GM21367 (cell line): ENCODE measurements at regions not wholly inside any gene's neighbourhood (a gene's known extent, or its start where the extent isn't known, plus 50 kb on each side); places are given as distances from the start of the nearest gene placed in this dataset.
"Not testable (repeated sequence)": the region's sequence is repeated elsewhere in the genome, so short reads cannot be mapped to it uniquely, and the experiment has no call there.

Experiments
- ATAC-seq: cut with Tn5 transposase; IDR thresholded peaks from one replicate; pipeline ENCODE4 v1.9.1; 2021; ENCODE audit not compliant: unreplicated experiment

DNA sequence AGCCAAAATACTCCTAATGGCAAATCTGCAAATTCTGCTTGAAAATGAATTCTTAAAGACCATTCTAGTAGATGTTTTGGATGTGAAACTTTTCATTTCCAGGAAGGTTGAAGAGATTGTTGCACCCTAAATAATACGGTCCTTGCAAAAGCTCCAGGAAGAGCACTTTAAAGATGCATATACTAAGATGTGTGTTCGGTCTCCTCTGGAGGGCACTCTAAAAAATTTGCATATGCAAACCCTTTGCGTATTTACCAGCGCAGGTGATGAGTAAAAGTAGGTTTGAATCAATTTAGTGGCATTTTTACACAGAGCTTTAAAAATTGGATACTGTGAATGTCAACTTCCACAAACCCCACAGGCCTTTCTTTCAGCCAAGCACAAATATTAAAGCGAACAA lies 378.1 kb upstream of the SORCS1 start:
- ATAC-seq = no peak

DNA sequence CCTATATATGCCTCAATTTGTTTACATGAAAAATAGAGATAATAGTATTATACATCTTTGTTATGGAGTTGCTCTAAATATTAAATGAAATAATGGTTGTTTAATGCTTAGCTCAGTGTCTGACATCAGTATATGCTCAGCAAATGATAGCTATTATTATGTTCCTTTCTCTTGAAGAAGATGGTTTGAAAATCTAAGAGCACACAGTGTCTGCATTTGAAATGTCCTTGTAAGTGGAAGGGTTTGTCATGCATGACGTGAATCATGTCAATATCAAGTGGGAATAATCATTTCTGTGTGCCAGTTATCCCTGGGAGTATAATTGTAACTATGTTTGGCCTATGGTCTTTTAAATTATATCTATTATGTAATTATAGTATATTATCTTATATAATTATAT lies 377.5 kb upstream of the SORCS1 start:
- no peak for ATAC-seq

DNA sequence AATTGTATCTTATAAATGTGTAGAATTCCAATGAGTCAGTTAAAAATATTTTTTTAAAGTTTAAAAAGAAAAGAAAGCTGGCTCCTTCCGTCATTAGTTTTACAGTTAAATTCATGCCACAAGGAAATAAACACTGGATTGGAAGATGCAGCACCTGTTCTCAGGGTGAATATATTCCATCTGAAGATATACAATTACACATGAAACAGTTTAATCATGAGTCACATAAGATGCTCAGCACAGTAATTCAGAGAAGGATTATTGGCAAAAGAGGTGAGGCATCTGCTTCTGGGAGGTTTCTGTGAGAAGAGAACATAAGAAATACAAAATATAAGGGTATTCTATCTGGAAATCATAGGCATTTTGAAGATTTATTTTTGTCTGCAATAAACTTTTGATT lies 376.5 kb upstream of the SORCS1 start:
- ATAC-seq = no peak

DNA sequence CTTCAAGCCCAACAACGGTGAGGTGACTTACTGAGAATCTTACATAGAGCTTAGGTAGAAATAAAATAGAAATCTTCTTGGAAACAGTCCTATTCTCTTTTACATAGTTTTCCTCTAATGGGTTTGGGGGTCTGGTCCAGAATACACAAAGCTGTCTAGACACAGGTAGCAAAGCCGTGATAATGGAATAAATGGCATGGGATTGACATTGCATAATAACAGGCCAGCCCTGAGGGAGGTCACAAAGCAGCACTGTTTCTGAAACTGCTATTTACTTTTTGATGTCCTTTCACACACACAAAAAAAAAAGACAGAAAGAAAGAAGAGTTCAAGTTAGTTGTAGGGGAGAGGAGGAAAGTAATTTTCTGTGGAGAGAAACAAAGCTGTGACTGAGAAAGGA lies 364.8 kb upstream of the SORCS1 start:
- ATAC-seq = no peak

DNA sequence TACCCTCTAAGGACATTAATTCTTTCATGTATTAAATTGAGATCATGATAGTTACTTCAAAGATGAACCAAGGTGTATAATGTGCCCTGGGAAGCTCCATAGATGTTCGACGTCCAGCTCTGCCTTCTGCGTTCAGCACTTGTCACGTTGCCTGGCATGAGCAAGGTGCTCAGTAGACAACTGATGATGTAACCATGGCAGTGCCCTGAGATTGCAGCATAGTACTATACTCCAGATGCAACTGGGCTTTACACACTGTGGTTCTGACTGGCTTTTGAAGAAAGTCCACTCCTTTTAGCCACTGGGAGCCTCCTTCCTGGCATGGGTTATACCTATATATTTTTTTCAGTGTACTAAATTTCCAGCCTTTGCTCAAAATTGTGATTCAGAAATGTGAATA lies 355.8 kb upstream of the SORCS1 start:
- no peak for ATAC-seq

DNA sequence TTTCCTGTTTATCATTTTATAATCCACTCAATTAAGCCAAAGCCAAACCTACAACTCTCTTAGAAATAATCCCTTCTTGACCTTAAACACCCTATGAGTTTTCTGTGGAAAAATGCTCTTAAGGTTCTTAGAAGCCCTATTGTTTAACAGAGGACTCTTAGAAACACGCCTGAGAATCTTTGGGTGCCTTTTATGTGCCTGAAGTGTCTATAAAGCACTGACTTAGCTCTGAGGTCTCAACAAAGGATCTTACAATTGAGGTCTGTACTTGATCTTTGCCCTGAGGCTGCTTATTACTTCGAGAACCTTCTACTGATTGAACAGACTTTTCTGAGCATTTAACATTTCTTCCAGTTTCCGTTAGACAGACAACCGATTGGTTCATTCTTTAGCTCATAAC lies 353.3 kb upstream of the SORCS1 start:
- no peak for ATAC-seq

DNA sequence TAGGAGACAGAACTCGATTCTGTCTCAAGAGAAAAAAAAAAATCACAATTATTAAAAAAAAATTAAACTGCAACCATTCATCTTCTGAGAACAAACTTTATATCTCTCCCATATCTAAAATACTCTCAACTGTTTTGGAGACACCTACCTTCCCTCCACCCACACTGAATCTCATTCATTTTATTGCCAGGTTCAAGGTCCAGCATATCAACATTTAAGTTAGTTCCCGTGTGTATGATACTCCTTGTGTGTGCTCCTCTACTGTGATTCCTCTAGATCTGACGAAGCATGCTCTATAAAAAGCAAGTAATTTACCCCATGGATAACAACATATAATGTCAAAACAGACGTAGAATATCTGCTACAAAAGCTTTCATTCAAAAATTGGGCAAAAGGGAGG lies 351.8 kb upstream of the SORCS1 start:
- ATAC-seq = no peak

DNA sequence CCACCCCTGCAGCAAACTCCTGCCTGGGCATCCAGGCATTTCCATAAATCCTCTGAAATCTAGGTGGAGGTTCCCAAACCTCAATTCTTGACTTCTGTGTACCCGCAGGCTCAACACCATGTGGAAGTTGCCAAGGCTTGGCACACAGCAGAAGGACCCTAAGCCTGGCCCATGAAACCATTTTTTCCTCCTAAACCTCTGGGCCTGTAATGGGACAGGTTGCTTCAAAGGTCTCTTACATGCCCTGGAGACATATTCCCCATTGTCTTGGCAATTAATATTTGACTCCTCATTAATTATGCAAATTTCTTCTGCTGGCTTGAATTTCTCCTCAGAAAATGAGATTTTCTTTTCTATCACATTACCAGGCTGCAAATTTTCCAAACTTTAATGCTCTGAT lies 339.5 kb upstream of the SORCS1 start:
- ATAC-seq = not testable (repeated sequence)

DNA sequence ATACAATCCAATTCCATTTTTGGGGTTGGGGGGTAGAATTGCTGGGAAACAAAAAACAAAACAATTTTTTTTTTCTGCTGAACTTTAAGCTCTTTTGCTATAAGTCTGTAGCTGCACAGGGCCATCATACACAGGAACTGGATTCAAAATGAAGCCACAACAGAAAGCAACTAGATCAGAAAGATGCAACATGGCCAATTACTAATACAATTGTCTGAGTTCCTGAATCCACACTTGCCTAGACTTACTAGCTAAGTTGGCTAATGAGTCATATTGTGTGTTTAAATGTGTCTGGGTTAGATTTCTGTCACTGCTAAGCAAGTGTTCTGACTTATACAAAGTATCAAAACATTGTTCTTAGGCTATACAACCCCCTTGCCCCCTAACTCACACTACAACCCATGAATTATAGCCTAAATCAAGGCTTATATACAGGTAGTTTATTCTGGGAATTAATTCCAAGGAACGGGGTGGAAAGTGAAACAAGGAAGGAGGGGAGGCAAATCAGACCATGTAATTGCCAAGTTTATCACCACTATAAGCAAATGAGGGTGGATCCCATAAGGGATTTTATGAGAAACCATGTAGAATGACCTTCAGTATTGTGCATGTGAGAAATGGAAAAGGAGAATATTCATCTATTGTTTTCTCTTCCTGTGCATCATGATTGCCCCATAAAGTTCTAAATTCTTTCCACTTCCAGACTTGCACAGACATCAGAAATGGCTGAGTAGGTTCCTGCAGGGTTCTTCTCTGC lies 337.9 kb upstream of the SORCS1 start:
- ATAC-seq = no peak

DNA sequence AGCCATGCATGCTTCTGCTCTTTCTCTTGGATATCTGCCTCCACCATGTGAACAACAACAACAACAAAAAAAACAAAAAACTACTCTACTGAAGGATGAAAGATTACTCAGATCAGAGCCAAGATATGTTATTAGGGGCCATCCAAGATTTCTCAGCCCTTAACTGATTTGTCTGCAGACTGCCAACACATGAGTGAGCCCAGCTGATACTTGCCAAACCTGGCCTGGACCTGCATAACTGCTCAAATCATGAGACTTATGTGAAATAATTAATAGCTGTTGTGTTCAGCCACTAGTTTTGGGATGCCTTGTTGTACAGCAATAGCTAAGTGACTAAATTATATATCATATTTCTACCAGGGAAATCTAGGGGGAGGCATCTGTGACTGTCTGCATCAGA lies 334.5 kb upstream of the SORCS1 start:
- no peak for ATAC-seq

DNA sequence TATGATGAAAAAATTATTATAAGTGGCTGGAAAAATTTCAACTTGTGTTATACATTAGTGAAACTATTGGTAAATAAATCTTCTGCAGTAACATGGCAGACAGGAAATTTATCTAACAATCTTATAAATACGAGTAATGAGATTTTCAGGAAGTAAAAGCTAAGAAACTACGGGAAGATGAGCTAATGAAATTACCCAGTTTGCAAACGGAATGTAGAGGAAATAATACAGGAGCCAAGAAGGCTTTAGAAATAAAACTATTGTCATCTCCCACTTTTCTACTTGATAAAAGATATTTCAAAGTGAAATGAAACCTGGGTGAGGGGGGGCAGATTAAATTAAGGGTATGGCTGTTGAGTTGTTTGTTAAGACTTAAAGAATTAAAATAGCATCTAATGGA lies 332.5 kb upstream of the SORCS1 start:
- no peak for ATAC-seq

DNA sequence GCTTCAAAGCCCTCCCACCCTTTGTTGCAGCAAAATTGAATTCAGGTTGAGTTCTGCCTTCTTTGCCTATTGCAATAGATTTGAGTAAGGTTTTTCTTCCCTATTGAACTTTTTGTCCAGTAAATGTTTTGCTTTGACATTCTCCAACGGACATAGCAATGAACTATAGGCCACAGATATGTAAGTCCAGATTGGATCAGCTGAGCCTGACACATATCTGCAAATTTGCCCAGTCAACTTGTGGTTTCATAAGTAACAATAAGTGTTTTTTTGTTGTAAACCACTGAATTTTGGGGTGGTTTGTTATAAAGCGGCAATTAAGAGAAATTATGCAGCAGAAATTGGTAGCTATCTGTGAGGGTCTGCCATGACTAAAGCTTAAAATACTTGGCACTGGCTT lies 332.1 kb upstream of the SORCS1 start:
- no peak for ATAC-seq

DNA sequence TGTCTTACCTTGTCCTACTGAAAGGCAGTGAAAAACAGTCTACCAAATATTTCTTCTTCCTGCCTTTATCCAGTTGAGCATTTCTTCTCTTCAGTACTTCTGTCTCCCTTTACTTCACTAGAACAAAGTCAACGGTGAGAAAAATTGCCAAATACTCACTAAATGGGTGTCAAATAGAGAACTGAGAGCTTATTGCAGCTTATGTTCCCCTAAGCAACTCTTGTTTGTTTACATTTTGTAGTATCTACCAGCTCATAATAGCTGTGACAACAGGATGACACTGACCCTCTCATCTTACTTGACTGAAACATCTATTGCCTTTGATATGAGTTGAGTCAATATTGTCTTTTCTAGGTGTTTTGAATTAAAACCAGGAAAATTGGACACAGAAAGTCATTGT lies 327.9 kb upstream of the SORCS1 start:
- no peak for ATAC-seq

DNA sequence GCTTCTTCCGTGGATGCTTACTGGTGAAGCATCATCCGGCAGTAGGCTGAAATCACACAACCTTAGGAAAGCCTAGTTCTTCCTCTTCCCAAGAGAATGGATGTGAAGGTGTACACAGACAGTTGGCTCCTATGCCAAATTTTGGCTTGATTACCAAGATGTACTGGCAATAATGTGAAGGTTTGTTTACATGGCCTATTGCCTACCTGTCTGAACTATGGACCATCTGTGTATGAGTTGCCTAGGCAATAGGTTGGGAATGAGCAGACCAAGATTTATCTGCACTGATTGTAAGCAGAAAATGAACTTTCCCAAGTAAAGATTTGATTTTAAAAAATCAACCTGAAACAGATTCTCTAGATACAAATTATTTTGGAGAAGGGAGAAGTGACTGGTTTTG lies 325.9 kb upstream of the SORCS1 start:
- ATAC-seq = no peak

DNA sequence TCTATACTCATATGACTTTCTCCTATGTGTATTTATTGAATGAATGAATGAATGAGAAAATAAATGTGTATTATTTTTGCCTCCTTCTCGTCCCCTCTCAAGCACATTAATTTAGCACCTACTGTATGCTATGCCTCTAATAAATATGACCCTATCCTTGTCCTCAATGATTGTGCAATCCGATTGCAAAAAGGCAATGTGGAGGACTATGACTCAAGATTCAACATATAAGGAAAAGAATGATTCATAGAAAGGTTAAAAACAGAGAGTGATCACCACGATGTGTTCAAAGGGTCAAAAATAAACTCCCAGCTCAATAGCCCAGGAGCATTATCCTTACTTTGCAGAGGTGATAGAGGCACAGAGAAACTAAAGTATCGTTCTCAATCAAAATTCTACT lies 322.8 kb upstream of the SORCS1 start:
- no peak for ATAC-seq

DNA sequence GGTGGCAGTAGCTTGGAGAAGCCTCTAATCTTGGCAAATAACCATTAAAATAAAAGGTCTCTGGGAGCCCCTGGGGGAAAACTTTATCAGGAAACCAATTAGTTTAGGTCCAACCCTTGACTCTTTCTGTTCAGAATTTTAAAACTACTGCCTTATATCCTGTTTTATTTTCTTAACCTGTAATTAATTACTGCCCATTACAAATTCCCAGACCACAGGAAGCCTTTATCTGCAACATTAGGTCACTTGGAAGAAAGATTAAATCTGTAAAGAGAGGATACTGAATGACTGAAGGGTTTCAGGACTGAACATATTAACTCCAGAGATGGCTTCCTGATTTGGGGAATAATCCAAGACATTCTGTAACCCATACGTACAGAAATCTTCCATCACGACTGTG lies 320.5 kb upstream of the SORCS1 start:
- no peak for ATAC-seq

DNA sequence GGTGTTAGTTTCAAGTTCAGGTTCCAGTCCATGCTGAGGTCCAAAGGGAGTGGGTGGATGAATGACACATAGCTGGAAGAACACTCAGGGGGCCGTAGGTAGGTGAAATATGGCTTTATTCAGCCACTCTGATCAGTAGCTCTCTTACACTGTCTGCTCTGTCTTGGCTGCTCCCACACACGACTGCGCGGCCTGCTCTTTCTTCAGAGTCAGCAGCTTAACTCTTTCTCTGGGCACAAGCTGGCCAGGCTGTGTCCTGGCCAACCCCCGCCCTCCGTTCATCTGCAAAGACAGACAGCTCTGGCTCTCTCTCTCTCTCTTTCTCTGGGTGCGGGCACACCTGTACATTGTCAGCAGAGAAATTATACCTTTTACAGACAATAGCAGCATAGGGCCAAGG lies 317.4 kb upstream of the SORCS1 start:
- no peak for ATAC-seq

DNA sequence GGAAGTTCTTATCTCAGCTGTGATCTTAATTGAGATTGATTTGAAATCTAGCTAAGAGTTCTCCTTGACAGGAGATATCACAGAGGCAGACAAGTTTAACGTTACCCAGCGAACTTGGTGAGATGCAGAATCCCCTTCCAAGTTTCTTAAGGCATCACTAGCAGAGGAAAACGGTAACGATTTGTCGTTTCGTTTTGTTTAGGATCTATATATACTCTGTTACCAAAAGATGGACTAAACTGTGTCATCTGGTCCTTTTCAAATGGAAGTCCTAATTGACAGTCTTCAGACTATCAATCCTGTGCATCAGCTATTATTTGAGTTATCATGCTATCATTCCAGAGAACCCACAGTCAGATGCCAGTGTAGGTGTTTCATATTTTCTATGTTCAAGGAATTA lies 316.7 kb upstream of the SORCS1 start:
- no peak for ATAC-seq

DNA sequence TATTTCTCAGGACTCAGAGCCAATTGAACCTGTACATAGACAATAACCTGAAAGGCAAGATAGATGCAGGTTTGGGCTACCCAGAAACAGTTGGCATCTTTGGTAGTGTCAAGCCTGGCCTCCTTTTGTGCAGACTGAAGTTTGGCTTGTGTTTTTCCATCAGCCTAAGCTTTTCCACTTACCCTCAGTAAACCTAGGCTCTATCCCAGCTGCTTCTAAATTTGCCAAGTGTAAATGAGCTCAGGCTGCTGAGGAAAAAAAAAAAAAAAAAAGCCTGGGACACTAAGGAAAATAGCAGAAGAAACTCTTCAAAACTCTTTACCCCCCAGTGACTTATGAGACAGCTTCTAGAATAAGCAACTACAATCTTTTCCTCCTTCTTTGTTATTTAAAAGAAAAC lies 316.3 kb upstream of the SORCS1 start:
- ATAC-seq = no peak

DNA sequence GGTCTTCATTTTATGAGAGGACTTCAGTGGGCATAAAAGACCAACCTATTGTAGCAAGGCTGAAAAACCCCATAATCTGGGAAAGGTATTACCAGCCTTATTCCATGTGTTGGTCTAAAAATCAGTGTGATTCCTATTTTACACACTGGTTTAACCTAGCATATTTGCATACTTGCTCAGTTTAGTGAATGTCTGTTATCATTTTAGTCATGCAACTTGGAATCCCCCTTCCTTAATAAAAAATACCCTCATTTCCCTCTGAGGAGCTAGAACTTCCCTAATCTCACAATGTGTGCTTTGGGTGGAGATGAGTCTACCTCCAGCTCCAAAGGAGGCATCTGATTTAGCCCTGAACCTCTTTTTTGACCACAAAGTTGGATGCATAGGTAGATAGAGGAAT lies 312.8 kb upstream of the SORCS1 start:
- peak; percentile 40 for ATAC-seq

DNA sequence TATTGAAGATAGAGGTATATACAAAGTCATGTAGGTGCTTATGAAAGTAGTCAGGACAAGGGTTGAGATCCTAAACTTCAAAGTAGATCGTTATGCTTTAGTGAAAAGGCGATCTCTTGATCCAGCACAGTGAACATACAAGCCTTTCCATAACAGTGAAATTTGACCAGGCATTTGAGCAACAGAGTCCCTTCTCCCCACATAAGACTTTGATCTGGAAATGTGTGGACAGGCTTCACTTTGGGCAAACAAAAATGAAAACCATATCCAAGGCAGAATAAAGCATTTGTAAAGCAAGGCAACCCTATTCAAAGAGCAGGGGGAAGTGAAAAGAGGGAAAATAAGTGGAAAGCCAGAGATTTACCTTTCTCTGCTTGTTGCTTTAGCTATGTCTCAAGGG lies 311.9 kb upstream of the SORCS1 start:
- no peak for ATAC-seq

DNA sequence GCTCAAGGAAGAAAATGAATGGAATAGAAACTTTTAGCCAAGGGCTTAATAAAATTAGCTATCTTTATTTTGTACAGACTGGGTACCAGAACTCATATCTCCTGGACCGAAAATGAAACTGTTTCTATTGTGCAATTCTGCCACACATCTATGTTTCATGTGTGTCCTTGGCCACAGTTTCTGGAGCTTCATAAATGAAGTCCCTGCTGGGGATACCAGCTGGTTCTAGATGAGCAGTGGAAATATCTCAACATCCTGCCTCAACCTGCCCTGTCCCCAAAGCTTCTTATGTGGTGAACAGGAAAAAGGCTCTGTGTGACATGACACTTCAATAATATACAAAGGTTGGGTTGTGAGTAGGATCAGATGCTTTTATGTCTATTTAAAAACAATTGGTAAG lies 310.1 kb upstream of the SORCS1 start:
- ATAC-seq = peak; percentile 34

DNA sequence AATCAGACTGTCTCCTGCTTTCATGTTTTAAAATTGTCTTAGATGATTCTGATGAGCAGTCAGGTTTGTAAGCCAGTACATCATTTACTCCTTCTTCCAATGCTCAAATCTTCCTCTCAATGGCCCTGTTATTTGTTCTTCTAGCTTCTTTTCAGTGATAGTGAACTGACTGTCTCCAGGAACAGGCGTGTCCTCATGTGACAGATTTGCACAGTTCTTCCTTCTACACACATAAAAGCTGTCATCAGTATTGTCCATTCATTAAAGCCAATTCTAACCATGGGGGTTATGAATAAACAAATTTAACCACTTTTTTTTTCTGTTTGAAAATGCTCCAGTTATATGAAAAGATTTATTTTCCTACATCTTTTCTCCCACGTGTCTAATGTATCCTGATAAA lies 308.7 kb upstream of the SORCS1 start:
- no peak for ATAC-seq

DNA sequence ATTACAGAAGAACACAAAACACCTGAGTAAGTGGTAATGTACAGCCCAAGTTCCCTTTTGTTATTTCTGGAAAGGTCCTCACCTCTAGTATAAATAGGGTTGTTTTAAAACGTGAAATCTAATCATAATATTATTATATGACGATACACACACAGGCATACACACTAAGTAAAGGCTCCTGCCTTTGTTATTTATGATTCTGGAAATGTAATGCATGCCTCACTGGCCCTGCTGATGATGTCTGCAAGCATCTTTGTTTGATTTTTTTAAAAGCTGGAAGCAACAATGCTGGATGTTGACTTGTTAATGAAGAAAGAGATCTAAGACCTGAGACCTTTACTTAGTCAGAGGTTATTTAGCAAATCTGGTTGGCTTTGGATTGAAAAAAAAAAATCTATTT lies 307.4 kb upstream of the SORCS1 start:
- ATAC-seq = no peak
